KMS-11 (cell line): ENCODE measurements at regions not wholly inside any gene's neighbourhood (a gene's known extent, or its start where the extent isn't known, plus 50 kb on each side); places are given as distances from the start of the nearest gene placed in this dataset.

Experiments
- H2AFZ ChIP-seq: fragments of 200-600 bp; sonication (generic); 2 replicates; pipeline ENCODE4 v1.6.1; 2016; ENCODE audit warnings: antibody characterized with exemption, mixed run types, low read depth
- H3K27ac ChIP-seq: fragments of 200-600 bp; sonication (generic); 2 replicates; pipeline ENCODE4 v1.6.1; 2016; ENCODE audit warnings: mild to moderate bottlenecking, mixed run types
- H3K27me3 ChIP-seq: fragments of 200-600 bp; sonication (generic); 2 replicates; pipeline ENCODE4 v1.6.1; 2017; ENCODE audit warnings: mild to moderate bottlenecking, low read depth, mixed run types, moderate library complexity; ENCODE audit not compliant: insufficient read depth
- H3K36me3 ChIP-seq: fragments of 200-600 bp; sonication (generic); 2 replicates; pipeline ENCODE4 v1.6.1; 2017; ENCODE audit warnings: mild to moderate bottlenecking, mixed run types; ENCODE audit not compliant: insufficient read depth
- H3K4me1 ChIP-seq: fragments of 200-600 bp; sonication (generic); 2 replicates; pipeline ENCODE4 v1.6.1; 2016; ENCODE audit warnings: mild to moderate bottlenecking, low read depth, mixed run types; ENCODE audit not compliant: poor library complexity, severe bottlenecking
- H3K4me2 ChIP-seq: fragments of 200-600 bp; sonication (generic); 2 replicates; pipeline ENCODE4 v1.7.0; 2016; ENCODE audit warnings: mild to moderate bottlenecking, mixed run types
- H3K4me3 ChIP-seq: fragments of 200-600 bp; sonication (generic); IDR thresholded peaks from 2 replicates; pipeline ENCODE4 v1.6.1; 2017; ENCODE audit warnings: low read depth, low read length, mixed read lengths; ENCODE audit not compliant: insufficient read depth
- H3K79me2 ChIP-seq: fragments of 200-600 bp; sonication (generic); 2 replicates; pipeline ENCODE4 v1.6.1; 2016; ENCODE audit warnings: low read depth, mixed run types; ENCODE audit not compliant: insufficient read depth
- H3K9ac ChIP-seq: fragments of 200-600 bp; sonication (generic); 2 replicates; pipeline ENCODE4 v1.6.1; 2016; ENCODE audit warnings: mild to moderate bottlenecking, mixed run types
- H4K20me1 ChIP-seq: fragments of 200-600 bp; sonication (generic); 2 replicates; pipeline ENCODE4 v1.6.1; 2016; ENCODE audit warnings: mild to moderate bottlenecking, mixed run types; ENCODE audit not compliant: insufficient read depth
- CTCF ChIP-seq: fragments of 200-600 bp; sonication (generic); conservative IDR thresholded peaks from 2 replicates; pipeline ENCODE4 v1.6.1; 2017; ENCODE audit warnings: low read depth, mild to moderate bottlenecking, antibody characterized with exemption, low read length, moderate library complexity, mixed read lengths

- H3K27me3 ChIP-seq, result no peaks in the 10 kb centered on the region
- no peak overlapping the region for H3K9ac ChIP-seq
- H4K20me1 ChIP-seq, result no peaks in the 10 kb centered on the region
- no peak for TF ChIP-seq CTCF
- no peak overlapping the region for H3K27ac ChIP-seq
- no peak overlapping the region for H3K4me2 ChIP-seq
- no peak overlapping the region for H2AFZ ChIP-seq
- no peaks in the 10 kb centered on the region for H3K79me2 ChIP-seq
- no peaks in the 10 kb centered on the region for H3K4me1 ChIP-seq
- H3K36me3 ChIP-seq, result no peaks in the 10 kb centered on the region
- H3K4me3 ChIP-seq, result no peak overlapping the region
These were observed 138.7 kb upstream of the ARRDC3 start for GRCh38 chr5:91521785-91522184.

- Histone ChIP-seq H3K4me2 (no peak overlapping the region), H3K9ac (no peak overlapping the region), H3K4me3 (no peak overlapping the region), H3K27me3 (no peaks in the 10 kb centered on the region), H3K4me1 (no peaks in the 10 kb centered on the region), H3K79me2 (no peaks in the 10 kb centered on the region), H3K36me3 (no peaks in the 10 kb centered on the region), H4K20me1 (no peaks in the 10 kb centered on the region), H2AFZ (no peak overlapping the region), H3K27ac (no peak overlapping the region)
- no peak for TF ChIP-seq CTCF
These were observed 138.2 kb upstream of the ARRDC3 start for GRCh38 chr5:91521334-91521733.

- no peaks in the 10 kb centered on the region for H3K4me1 ChIP-seq
- no peak overlapping the region for H3K27ac ChIP-seq
- no peaks in the 10 kb centered on the region for H3K27me3 ChIP-seq
- H2AFZ ChIP-seq, result no peak overlapping the region
- H3K4me2 ChIP-seq, result no peak overlapping the region
- H4K20me1 ChIP-seq, result no peaks in the 10 kb centered on the region
- H3K4me3 ChIP-seq, result no peak overlapping the region
- no peak overlapping the region for H3K9ac ChIP-seq
- TF ChIP-seq CTCF, result no peak
- H3K79me2 ChIP-seq, result no peaks in the 10 kb centered on the region
- H3K36me3 ChIP-seq, result no peaks in the 10 kb centered on the region
These were observed 131.3 kb upstream of the ARRDC3 start for GRCh38 chr5:91514400-91514799.

- Histone ChIP-seq H2AFZ (no peak overlapping the region), H3K27me3 (no peaks in the 10 kb centered on the region), H3K4me1 (no peaks in the 10 kb centered on the region), H3K27ac (no peak overlapping the region), H3K4me3 (no peak overlapping the region), H3K36me3 (no peaks in the 10 kb centered on the region), H3K9ac (no peak overlapping the region), H3K4me2 (no peak overlapping the region), H3K79me2 (no peaks in the 10 kb centered on the region), H4K20me1 (no peaks in the 10 kb centered on the region)
- TF ChIP-seq CTCF, result no peak
These were observed 120.2 kb upstream of the ARRDC3 start for GRCh38 chr5:91503321-91503720.

- no peaks in the 10 kb centered on the region for H3K4me1 ChIP-seq
- no peak overlapping the region for H3K4me3 ChIP-seq
- no peak overlapping the region for H3K9ac ChIP-seq
- no peaks in the 10 kb centered on the region for H3K27me3 ChIP-seq
- no peak overlapping the region for H3K27ac ChIP-seq
- no peaks in the 10 kb centered on the region for H4K20me1 ChIP-seq
- H3K4me2 ChIP-seq, result no peak overlapping the region
- no peak for TF ChIP-seq CTCF
- H2AFZ ChIP-seq, result no peak overlapping the region
- no peaks in the 10 kb centered on the region for H3K36me3 ChIP-seq
- no peaks in the 10 kb centered on the region for H3K79me2 ChIP-seq
These were observed 117.6 kb upstream of the ARRDC3 start for GRCh38 chr5:91500758-91501157.
